Body of pancreas (tissue), 4 donors: ENCODE measurements at regions not wholly inside any gene's neighbourhood (a gene's known extent, or its start where the extent isn't known, plus 50 kb on each side); places are given as distances from the start of the nearest gene placed in this dataset.

Experiments used
- ATAC-seq: fragments of 150-250 bp; one replicate; pipeline ENCODE4 v1.9.1; 2016
- DNase-seq, 4 donors: peaks; one replicate each; pipeline ENCODE4 v3.0.0-alpha.2; 2019
- H3K27ac ChIP-seq, 4 donors: fragments of 200-600 bp; sonication (generic); 1 replicate in 3 of 4; 2 replicates in 1 of 4; pipeline versions ENCODE4 v1.5.1 to v1.6.1; 2016 to 2019; ENCODE audit warnings: mild to moderate bottlenecking in 1 of 4, mixed read lengths in 1 of 4, moderate library complexity in 1 of 4
- H3K27me3 ChIP-seq, 2 donors: fragments of 200-600 bp; sonication (generic); one replicate each; pipeline ENCODE4 v1.6.0; 2016; ENCODE audit warnings: mild to moderate bottlenecking in 1 of 2
- H3K36me3 ChIP-seq, 2 donors: fragments of 200-600 bp; sonication (generic); replicated peaks in 1 of 2; 2 replicates each; pipeline ENCODE4 v1.5.1; 2016; ENCODE audit warnings: low read depth in 2 of 2; ENCODE audit not compliant: insufficient read depth in 1 of 2
- H3K4me1 ChIP-seq: fragments of 200-600 bp; sonication (generic); one replicate; pipeline ENCODE4 v1.6.0; 2016
- H3K4me3 ChIP-seq, 2 donors: fragments of 200-600 bp; sonication (generic); 1 replicate in 1 of 2; 2 replicates in 1 of 2; pipeline ENCODE4 v1.5.1; 2016 to 2019
- H3K9me3 ChIP-seq, 3 donors: fragments of 200-600 bp; sonication (generic); 1 replicate in 2 of 3; 2 replicates in 1 of 3; pipeline ENCODE4 v1.5.1; 2016
- POLR2A ChIP-seq, 3 donors: fragments of 450-650 bp; IDR thresholded peaks; one replicate each; pipeline ENCODE4 v1.6.1; 2016; ENCODE audit warnings: antibody characterized with exemption in 3 of 3, mild to moderate bottlenecking in 2 of 3
- WGBS, 2 donors: methylation state at CpG; one replicate each; pipeline ENCODE4 v1.1.5; 2017; 5-methylcytosine and 5-hydroxymethylcytosine counted together
- intact Hi-C: fragments of 100-400 bp; cut with DNase I; formaldehyde crosslinking; loops from one replicate; pipeline ENCODE4 v1.15.1; 2023
- TF ChIP-seq, protein P1 (sequence below), 7 experiments: fragments of 450-650 bp in 4 of 7; fragments of 200-600 bp in 3 of 7; sonication (generic) in 3 of 7; IDR thresholded peaks; one replicate each; pipeline ENCODE4 v1.5.1; 2016 to 2019; ENCODE audit warnings: antibody characterized with exemption in 7 of 7

DNA sequence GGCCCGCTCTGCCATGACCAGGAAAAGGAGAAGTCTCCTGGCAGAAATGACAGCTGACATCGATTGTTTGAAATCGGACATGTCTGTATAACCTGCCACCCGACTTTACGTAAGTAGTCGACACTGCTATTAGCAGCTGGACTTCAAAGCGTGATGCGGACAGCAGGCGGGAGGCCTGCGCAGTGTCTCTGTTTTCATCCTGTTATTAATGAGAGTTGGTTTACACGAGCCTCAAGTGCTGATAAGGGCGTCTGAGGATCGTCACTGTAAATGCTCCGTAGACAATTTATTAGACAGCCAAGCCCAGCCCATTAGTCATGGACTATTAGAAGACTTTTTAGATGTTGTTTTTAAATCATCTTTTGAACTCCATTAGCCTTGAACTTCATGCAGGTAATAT lies 328.3 kb downstream of the FOXL1 start:
- WGBS, 2 donors = 52 to 55% methylated on average over 14 of the region's 14 CpGs
- DNase-seq (no peak), ATAC-seq (no peak)
- no peak overlapping the region for H3K4me3 ChIP-seq
- no peaks in the 10 kb centered on the region for H3K27me3 ChIP-seq
- H3K4me1 ChIP-seq = no peaks in the 10 kb centered on the region
- intact Hi-C loops = no loop called here
- no peaks in the 10 kb centered on the region for H3K9me3 ChIP-seq
- H3K27ac ChIP-seq = no peak overlapping the region
- no peaks in the 10 kb centered on the region for H3K36me3 ChIP-seq
- no peak for TF ChIP-seq POLR2A (IDR thresholded peaks at IDR 0.05)
- TF ChIP-seq, protein P1, sequence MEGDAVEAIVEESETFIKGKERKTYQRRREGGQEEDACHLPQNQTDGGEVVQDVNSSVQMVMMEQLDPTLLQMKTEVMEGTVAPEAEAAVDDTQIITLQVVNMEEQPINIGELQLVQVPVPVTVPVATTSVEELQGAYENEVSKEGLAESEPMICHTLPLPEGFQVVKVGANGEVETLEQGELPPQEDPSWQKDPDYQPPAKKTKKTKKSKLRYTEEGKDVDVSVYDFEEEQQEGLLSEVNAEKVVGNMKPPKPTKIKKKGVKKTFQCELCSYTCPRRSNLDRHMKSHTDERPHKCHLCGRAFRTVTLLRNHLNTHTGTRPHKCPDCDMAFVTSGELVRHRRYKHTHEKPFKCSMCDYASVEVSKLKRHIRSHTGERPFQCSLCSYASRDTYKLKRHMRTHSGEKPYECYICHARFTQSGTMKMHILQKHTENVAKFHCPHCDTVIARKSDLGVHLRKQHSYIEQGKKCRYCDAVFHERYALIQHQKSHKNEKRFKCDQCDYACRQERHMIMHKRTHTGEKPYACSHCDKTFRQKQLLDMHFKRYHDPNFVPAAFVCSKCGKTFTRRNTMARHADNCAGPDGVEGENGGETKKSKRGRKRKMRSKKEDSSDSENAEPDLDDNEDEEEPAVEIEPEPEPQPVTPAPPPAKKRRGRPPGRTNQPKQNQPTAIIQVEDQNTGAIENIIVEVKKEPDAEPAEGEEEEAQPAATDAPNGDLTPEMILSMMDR (IDR thresholded peaks at IDR 0.05) = no peak

DNA sequence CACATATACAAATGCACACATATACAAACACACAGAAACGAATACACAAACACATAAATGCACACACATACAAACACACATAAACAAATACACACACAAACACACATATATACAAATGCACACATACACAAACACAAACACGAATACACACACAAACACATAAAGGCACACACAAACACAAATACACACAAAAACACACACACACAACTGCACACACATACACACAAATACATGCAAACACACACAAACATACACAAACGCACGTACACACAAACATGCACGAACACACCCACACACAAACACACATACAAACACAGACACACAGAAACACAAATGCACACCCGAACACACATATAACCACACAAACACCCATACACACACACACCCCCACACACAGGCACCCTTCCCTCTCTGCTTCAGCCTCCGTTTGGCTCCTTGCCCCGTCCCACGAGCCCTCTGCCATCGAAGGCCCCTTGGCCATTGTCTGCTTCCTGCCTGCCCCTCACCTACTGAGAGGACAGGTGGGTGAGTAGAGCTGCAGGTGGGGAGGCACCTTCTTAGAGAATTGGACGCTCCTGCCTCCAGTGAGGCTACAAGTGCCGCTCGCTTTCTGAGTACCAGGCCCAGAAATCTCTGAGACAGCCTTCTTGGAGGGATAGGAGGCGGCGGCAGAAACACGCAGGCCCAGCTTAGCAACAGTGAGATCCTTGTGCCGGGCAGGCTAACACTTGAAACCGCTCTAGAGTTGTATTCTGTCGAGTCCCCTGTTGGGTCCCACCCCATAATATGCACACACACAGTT lies 331.2 kb downstream of the FOXL1 start:
- ATAC-seq (no peak), DNase-seq (no peak)
- intact Hi-C loops = no loop called here
- Histone ChIP-seq H3K36me3 (no peaks in the 10 kb centered on the region), H3K27me3 (no peaks in the 10 kb centered on the region), H3K9me3 (no peaks in the 10 kb centered on the region), H3K27ac (no peak overlapping the region), H3K4me3 (no peak overlapping the region), H3K4me1 (no peaks in the 10 kb centered on the region)
- TF ChIP-seq POLR2A (IDR thresholded peaks at IDR 0.05) = no peak
- TF ChIP-seq, protein P1 (IDR thresholded peaks at IDR 0.05) = no peak
- WGBS, 2 donors = 76 to 82% methylated on average over 16 to 19 of the region's 19 CpGs

- no peaks in the 10 kb centered on the region for H3K36me3 ChIP-seq
- H3K4me1 ChIP-seq = no peaks in the 10 kb centered on the region
- H3K4me3 ChIP-seq = no peak overlapping the region
- no peaks in the 10 kb centered on the region for H3K9me3 ChIP-seq
- WGBS, 2 donors = 72 to 76% methylated on average over 16 of the region's 16 CpGs
- H3K27me3 ChIP-seq = no peaks in the 10 kb centered on the region
- no peak for TF ChIP-seq POLR2A (IDR thresholded peaks at IDR 0.05)
- TF ChIP-seq, protein P1 (IDR thresholded peaks at IDR 0.05) = no peak
- ATAC-seq = no peak
- no peak overlapping the region for H3K27ac ChIP-seq
- intact Hi-C loops = no loop called here
- no peak for DNase-seq
Observed at GRCh38 chr16:86910161-86910769, 331.9 kb downstream of the FOXL1 start.

GRCh38 chr16:86911437-86911958 lies 333.1 kb downstream of the FOXL1 start:
- H3K27me3 ChIP-seq = no peaks in the 10 kb centered on the region
- no peaks in the 10 kb centered on the region for H3K36me3 ChIP-seq
- TF ChIP-seq, protein P1 (IDR thresholded peaks at IDR 0.05) = no peak
- TF ChIP-seq POLR2A (IDR thresholded peaks at IDR 0.05) = no peak
- 66 to 82% methylated on average over 4 of the region's 4 CpGs for WGBS, 2 donors
- intact Hi-C loops = no loop called here
- no peaks in the 10 kb centered on the region for H3K9me3 ChIP-seq
- no peaks in the 10 kb centered on the region for H3K4me1 ChIP-seq
- DNase-seq (no peak), ATAC-seq (no peak)
- no peak overlapping the region for H3K27ac ChIP-seq
- H3K4me3 ChIP-seq = no peak overlapping the region
